ENCODE measurements at regions not wholly inside any gene's neighbourhood (a gene's known extent, or its start where the extent isn't known, plus 50 kb on each side); places are given as distances from the start of the nearest gene placed in this dataset.

GRCh38 chr15:79193103-79193502 lies 89.4 kb upstream of the ANKRD34C start:
- TF ChIP-seq CTCF (IDR thresholded peaks at IDR 0.05; ENCODE audit: borderline replicate concordance, extremely low read depth, low read length, poor library complexity, severe bottlenecking) (no peak), EZH2 (IDR thresholded peaks at IDR 0.05; ENCODE audit: borderline replicate concordance, low read depth, low read length, severe bottlenecking) (no peak)
